IMR-90 (cell line): ENCODE measurements at regions not wholly inside any gene's neighbourhood (a gene's known extent, or its start where the extent isn't known, plus 50 kb on each side); places are given as distances from the start of the nearest gene placed in this dataset.

Experiments used
- ATAC-seq: fragments of 200-7000 bp; cut with Tn5 transposase; 2 replicates; pipeline ENCODE4 v1.9.1; 2020; ENCODE audit warnings: low read depth, mild to moderate bottlenecking, moderate library complexity
- BruUV-seq: library from RNA; stranded (reverse); fragments of 400-500 nt; replicated peaks from 2 replicates; lab custom pipeline; 2021; lab: Mats Ljungman, UMichigan
- CTCF ChIA-PET: fragments of 300-600 bp; formaldehyde crosslinking; extraction: SDS; loops from one replicate; lab custom pipeline; 2021; ENCODE audit warnings: antibody characterized with exemption; lab: Yijun Ruan, JAX
- POLR2A ChIA-PET: fragments of 300-600 bp; sonication (Branson Sonifier 250); formaldehyde crosslinking; loops from one replicate; lab custom pipeline; 2022; ENCODE audit warnings: antibody characterized with exemption; ENCODE audit not compliant: unreplicated experiment; lab: Charles Lee
- DNase-seq: peaks from one replicate; pipeline ENCODE4 v3.0.0; 2013
- H2AFZ ChIP-seq: replicated peaks from 2 replicates; pipeline ENCODE3; 2013; ENCODE audit warnings: low read length, mild to moderate bottlenecking; ENCODE audit not compliant: poor library complexity
- H2AK5ac ChIP-seq: 2 replicates; pipeline ENCODE4 v1.6.1; 2013; ENCODE audit warnings: low read depth, low read length, inconsistent platforms
- H2AK9ac ChIP-seq: replicated peaks from 2 replicates; pipeline ENCODE3; 2013; ENCODE audit warnings: mild to moderate bottlenecking, low read depth, low read length, moderate library complexity; ENCODE audit not compliant: poor library complexity
- H2BK120ac ChIP-seq: 2 replicates; pipeline ENCODE4 v1.6.1; 2013; ENCODE audit warnings: low read depth, low read length, inconsistent platforms
- H2BK15ac ChIP-seq: 3 replicates; pipeline ENCODE4 v1.6.1; 2013; ENCODE audit warnings: low read depth, low read length, inconsistent platforms
- H2BK20ac ChIP-seq: 2 replicates; pipeline ENCODE4 v1.6.1; 2013; ENCODE audit warnings: low read depth, mild to moderate bottlenecking, inconsistent platforms, low read length, moderate library complexity
- H2BK5ac ChIP-seq: 2 replicates; pipeline ENCODE4 v1.6.1; 2013; ENCODE audit warnings: mild to moderate bottlenecking, low read depth, low read length, inconsistent platforms; ENCODE audit not compliant: poor library complexity, severe bottlenecking
- H3K14ac ChIP-seq: replicated peaks from 2 replicates; pipeline ENCODE4 v1.6.1; 2013; ENCODE audit warnings: low read depth, low read length, inconsistent platforms
- H3K18ac ChIP-seq: 2 replicates; pipeline ENCODE4 v1.6.1; 2013; ENCODE audit warnings: low read depth, low read length, control low read depth
- H3K23ac ChIP-seq: 2 replicates; pipeline ENCODE4 v1.6.1; 2013; ENCODE audit warnings: low read depth, low read length, inconsistent platforms
- H3K27ac ChIP-seq: 2 replicates; pipeline ENCODE4 v1.5.1; 2013; ENCODE audit warnings: mild to moderate bottlenecking, control low read depth, low read length; ENCODE audit not compliant: insufficient read depth
- H3K27me3 ChIP-seq: 2 replicates; pipeline ENCODE4 v1.6.1; 2013; ENCODE audit warnings: low read length; ENCODE audit not compliant: control insufficient read depth, insufficient read depth
- H3K36me3 ChIP-seq: 2 replicates; pipeline ENCODE4 v1.6.1; 2013; ENCODE audit warnings: low read length, mixed read lengths; ENCODE audit not compliant: control insufficient read depth, insufficient read depth
- H3K4ac ChIP-seq: 2 replicates; pipeline ENCODE4 v1.6.1; 2013; ENCODE audit warnings: low read depth, low read length, inconsistent platforms
- H3K4me1 ChIP-seq: 2 replicates; pipeline ENCODE4 v1.6.1; 2013; ENCODE audit warnings: low read length, mixed read lengths; ENCODE audit not compliant: control insufficient read depth, insufficient read depth
- H3K4me2 ChIP-seq: 2 replicates; pipeline ENCODE4 v1.6.1; 2013; ENCODE audit warnings: low read depth, mild to moderate bottlenecking, control low read depth, low read length, moderate library complexity
- H3K4me3 ChIP-seq: 2 replicates; pipeline ENCODE4 v1.5.1; 2013; ENCODE audit warnings: low read depth, mild to moderate bottlenecking, control low read depth, low read length, moderate library complexity; ENCODE audit not compliant: insufficient read depth
- H3K56ac ChIP-seq: 2 replicates; pipeline ENCODE4 v1.6.1; 2013; ENCODE audit warnings: low read length, inconsistent platforms; ENCODE audit not compliant: insufficient read depth; ENCODE audit errors: extremely low read depth
- H3K79me1 ChIP-seq, 2 experiments: 2 replicates each; pipeline ENCODE4 v1.6.1; 2013; ENCODE audit warnings: low read length in 2 of 2, inconsistent platforms in 1 of 2, low read depth in 1 of 2
- H3K9ac ChIP-seq: 2 replicates; pipeline ENCODE4 v1.6.1; 2013; ENCODE audit warnings: low read depth, low read length, control low read depth
- H3K9me1 ChIP-seq: 2 replicates; pipeline ENCODE4 v1.6.1; 2013; ENCODE audit warnings: low read length, inconsistent platforms; ENCODE audit not compliant: insufficient read depth
- H3K9me3 ChIP-seq: 2 replicates; pipeline ENCODE4 v1.6.1; 2013; ENCODE audit warnings: low read length; ENCODE audit not compliant: control insufficient read depth, insufficient read depth
- H4K20me1 ChIP-seq: 2 replicates; pipeline ENCODE4 v1.6.1; 2013; ENCODE audit warnings: low read length, inconsistent platforms; ENCODE audit not compliant: insufficient read depth
- H4K5ac ChIP-seq: 2 replicates; pipeline ENCODE4 v1.6.1; 2013; ENCODE audit warnings: mild to moderate bottlenecking, low read depth, low read length, control low read depth
- H4K8ac ChIP-seq, 2 experiments: 2 replicates each; pipeline ENCODE4 v1.6.1; 2013; ENCODE audit warnings: low read depth in 2 of 2, low read length in 2 of 2, control low read depth in 1 of 2, inconsistent platforms in 1 of 2
- H4K91ac ChIP-seq: 2 replicates; pipeline ENCODE4 v1.6.1; 2013; ENCODE audit warnings: low read depth, low read length, inconsistent platforms; ENCODE audit not compliant: insufficient read depth
- CEBPB ChIP-seq: IDR thresholded peaks from 2 replicates; pipeline ENCODE4 v1.6.1; 2012; ENCODE audit warnings: low read depth, low read length, improper control_type of control experiment
- FOS ChIP-seq: fragments of 150-350 bp; IDR thresholded peaks from 2 replicates; pipeline ENCODE4 v1.6.1; 2016; ENCODE audit warnings: low read depth, low read length
- MAFK ChIP-seq: IDR thresholded peaks from 2 replicates; pipeline ENCODE4 v1.6.1; 2012; ENCODE audit warnings: low read depth, low read length, improper control_type of control experiment
- POLR2A ChIP-seq: IDR thresholded peaks from 2 replicates; pipeline ENCODE4 v1.6.1; 2012; ENCODE audit warnings: mild to moderate bottlenecking, low read depth, low read length
- RAD21 ChIP-seq: IDR thresholded peaks from 2 replicates; pipeline ENCODE4 v1.6.1; 2012; ENCODE audit warnings: low read length, improper control_type of control experiment
- RFX5 ChIP-seq: IDR thresholded peaks from 2 replicates; pipeline ENCODE4 v1.8.0; 2012; ENCODE audit warnings: low read depth, mild to moderate bottlenecking, low read length, moderate library complexity
- dilution Hi-C: fragments of 300-500 bp; cut with HindIII; formaldehyde crosslinking; loops from one replicate; pipeline ENCODE4 v1.14.3; 2018; ENCODE audit warnings: low sequenced_read_pairs; ENCODE audit not compliant: unreplicated experiment
- in situ Hi-C: fragments of 300-500 bp; cut with MboI; formaldehyde crosslinking; loops from 3 replicates; pipeline ENCODE4 v1.14.3; 2019; ENCODE audit warnings: low sequenced_read_pairs, inconsistent platforms, mixed read lengths
- intact Hi-C: fragments of 100-400 bp; cut with micrococcal nuclease; formaldehyde crosslinking; loops from 2 replicates; pipeline ENCODE4 v1.10.0; 2022
- TF ChIP-seq, protein P1 (sequence below): fragments of 150-350 bp; IDR thresholded peaks from 2 replicates; pipeline ENCODE4 v1.6.1; 2016; ENCODE audit warnings: low read depth, mild to moderate bottlenecking, low read length, moderate library complexity, borderline replicate concordance
- TF ChIP-seq, protein P2 (sequence below): conservative IDR thresholded peaks from 2 replicates; pipeline ENCODE4 v1.5.1; 2012; ENCODE audit warnings: mild to moderate bottlenecking, low read depth, low read length, improper control_type of control experiment

DNA sequence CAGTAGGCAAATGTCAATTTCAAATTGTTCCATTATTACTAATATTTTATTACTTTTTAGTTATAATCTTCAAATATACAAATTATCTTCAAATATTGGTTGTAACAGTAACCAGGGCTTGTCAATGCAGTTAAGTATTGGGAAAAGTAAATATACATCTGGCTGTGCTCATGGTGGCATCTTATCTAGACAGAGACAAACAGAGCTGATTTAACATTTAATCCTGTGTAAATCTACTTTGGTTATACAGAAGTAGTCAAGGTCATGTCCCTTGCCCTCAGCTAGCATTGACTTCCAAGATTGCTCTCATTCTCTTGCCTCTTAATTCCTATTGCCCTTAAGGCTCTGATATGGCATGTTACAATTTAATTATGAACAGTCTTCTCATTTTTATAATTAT, 98.4 kb upstream of the KLHL1 start:
- H2BK20ac ChIP-seq: no peak overlapping the region
- BruUV-seq: no TSS peak
- no peak overlapping the region for H4K8ac ChIP-seq
- H3K4me2 ChIP-seq: no peak overlapping the region
- ChIA-PET POLR2A (no interaction called here), CTCF (no interaction called here)
- in situ Hi-C loops: no loop called here
- no peak overlapping the region for H3K27ac ChIP-seq
- no peaks in the 10 kb centered on the region for H3K36me3 ChIP-seq
- H3K27me3 ChIP-seq: no peaks in the 10 kb centered on the region
- peaks cover 6% of the 10 kb centered on the region; the same call in 1 of the 2 replicates for H3K9me3 ChIP-seq
- H3K79me1 ChIP-seq: no peaks in the 10 kb centered on the region
- dilution Hi-C loops: no loop called here
- TF ChIP-seq RFX5 (no peak), RAD21 (no peak), MAFK (no peak), FOS (no peak), POLR2A (no peak), CEBPB (no peak)
- TF ChIP-seq, protein P1, sequence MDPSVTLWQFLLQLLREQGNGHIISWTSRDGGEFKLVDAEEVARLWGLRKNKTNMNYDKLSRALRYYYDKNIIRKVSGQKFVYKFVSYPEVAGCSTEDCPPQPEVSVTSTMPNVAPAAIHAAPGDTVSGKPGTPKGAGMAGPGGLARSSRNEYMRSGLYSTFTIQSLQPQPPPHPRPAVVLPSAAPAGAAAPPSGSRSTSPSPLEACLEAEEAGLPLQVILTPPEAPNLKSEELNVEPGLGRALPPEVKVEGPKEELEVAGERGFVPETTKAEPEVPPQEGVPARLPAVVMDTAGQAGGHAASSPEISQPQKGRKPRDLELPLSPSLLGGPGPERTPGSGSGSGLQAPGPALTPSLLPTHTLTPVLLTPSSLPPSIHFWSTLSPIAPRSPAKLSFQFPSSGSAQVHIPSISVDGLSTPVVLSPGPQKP: no peak
- TF ChIP-seq, protein P2, sequence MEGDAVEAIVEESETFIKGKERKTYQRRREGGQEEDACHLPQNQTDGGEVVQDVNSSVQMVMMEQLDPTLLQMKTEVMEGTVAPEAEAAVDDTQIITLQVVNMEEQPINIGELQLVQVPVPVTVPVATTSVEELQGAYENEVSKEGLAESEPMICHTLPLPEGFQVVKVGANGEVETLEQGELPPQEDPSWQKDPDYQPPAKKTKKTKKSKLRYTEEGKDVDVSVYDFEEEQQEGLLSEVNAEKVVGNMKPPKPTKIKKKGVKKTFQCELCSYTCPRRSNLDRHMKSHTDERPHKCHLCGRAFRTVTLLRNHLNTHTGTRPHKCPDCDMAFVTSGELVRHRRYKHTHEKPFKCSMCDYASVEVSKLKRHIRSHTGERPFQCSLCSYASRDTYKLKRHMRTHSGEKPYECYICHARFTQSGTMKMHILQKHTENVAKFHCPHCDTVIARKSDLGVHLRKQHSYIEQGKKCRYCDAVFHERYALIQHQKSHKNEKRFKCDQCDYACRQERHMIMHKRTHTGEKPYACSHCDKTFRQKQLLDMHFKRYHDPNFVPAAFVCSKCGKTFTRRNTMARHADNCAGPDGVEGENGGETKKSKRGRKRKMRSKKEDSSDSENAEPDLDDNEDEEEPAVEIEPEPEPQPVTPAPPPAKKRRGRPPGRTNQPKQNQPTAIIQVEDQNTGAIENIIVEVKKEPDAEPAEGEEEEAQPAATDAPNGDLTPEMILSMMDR: no peak
- H3K56ac ChIP-seq: no peak overlapping the region
- no peak for DNase-seq
- no peaks in the 10 kb centered on the region for H3K9me1 ChIP-seq
- H2AK9ac ChIP-seq: no peak overlapping the region
- no peak overlapping the region for H2BK120ac ChIP-seq
- H3K14ac ChIP-seq: no peak overlapping the region
- intact Hi-C loops: no loop called here
- H2BK15ac ChIP-seq: no peak overlapping the region
- H4K5ac ChIP-seq: no peak overlapping the region
- no peak overlapping the region for H3K4ac ChIP-seq
- no peak overlapping the region for H2AFZ ChIP-seq
- no peak overlapping the region for H2AK5ac ChIP-seq
- no peak overlapping the region for H4K91ac ChIP-seq
- no peak overlapping the region for H3K4me3 ChIP-seq
- no peaks in the 10 kb centered on the region for H3K4me1 ChIP-seq
- no peak for ATAC-seq
- no peaks in the 10 kb centered on the region for H4K20me1 ChIP-seq
- no peak overlapping the region for H3K18ac ChIP-seq
- no peak overlapping the region for H3K9ac ChIP-seq
- H2BK5ac ChIP-seq: no peak overlapping the region
- H3K23ac ChIP-seq: no peak overlapping the region
